Stimulated activated CD4-positive, alpha-beta T cell treated with anti-CD3 and anti-CD28 coated beads, Interleukin-12 subunit alpha, Interleukin-12 subunit beta, amount 100 ng/mL, for 24 hours (primary cell): ENCODE measurements at regions not wholly inside any gene's neighbourhood (a gene's known extent, or its start where the extent isn't known, plus 50 kb on each side); places are given as distances from the start of the nearest gene placed in this dataset.
"Not testable (repeated sequence)": the region's sequence is repeated elsewhere in the genome, so short reads cannot be mapped to it uniquely, and the experiment has no call there.

Source experiments
- DNase-seq, 2 experiments: peaks; one replicate each; pipeline ENCODE4 v3.0.0-alpha.2; 2020; ENCODE audit warnings: low read depth in 2 of 2

DNA sequence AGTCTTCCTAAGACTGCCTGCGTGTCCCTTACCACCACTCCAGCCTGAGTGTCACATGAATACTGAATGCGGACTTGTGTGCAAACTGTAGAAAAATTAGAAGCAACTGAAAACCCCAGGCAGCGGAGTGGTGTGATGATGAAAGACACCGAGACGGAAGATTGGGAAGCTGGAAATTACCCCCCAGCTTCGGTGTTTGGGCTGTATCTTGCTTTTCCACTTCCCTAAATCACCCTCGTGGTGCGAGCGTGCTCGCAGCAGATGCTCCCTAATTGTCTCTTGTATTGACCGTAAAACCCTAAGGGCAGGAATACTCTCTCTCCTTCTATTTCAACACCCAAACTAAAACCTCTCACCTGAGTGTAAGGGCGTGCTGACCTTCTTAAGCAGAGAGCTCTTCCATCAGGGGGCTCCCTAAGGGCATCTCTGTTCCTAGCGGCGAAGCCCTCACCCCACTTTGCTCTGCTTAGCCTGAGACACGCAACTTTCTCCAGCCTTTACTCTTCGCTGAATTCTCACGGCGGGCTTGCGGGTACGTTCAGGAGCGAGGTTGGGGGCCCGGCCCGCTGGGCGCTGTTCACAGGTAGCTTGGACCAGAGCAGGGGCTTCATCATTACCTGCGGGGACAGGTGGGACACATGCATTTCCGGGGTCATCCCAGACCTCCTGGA lies 62.4 kb downstream of the CRYBB2 start:
- no peak for DNase-seq

DNA sequence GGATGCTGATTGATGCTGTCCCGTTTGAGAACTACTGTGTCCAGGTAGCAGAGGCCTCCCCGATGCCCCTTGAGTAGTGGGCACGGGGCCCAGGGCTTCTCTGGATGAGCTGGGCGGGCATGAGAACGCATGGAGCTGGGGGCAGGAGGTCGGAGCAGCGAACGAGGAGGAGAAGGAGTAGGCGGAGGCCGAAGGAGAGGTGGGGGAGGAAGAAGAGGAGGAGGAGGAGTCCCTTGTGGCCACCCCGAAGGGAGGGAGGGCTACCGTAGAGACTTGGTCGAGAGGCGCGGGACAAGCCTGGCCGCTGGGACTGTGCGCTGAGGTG lies 62.9 kb downstream of the CRYBB2 start:
- DNase-seq, result no peak

DNA sequence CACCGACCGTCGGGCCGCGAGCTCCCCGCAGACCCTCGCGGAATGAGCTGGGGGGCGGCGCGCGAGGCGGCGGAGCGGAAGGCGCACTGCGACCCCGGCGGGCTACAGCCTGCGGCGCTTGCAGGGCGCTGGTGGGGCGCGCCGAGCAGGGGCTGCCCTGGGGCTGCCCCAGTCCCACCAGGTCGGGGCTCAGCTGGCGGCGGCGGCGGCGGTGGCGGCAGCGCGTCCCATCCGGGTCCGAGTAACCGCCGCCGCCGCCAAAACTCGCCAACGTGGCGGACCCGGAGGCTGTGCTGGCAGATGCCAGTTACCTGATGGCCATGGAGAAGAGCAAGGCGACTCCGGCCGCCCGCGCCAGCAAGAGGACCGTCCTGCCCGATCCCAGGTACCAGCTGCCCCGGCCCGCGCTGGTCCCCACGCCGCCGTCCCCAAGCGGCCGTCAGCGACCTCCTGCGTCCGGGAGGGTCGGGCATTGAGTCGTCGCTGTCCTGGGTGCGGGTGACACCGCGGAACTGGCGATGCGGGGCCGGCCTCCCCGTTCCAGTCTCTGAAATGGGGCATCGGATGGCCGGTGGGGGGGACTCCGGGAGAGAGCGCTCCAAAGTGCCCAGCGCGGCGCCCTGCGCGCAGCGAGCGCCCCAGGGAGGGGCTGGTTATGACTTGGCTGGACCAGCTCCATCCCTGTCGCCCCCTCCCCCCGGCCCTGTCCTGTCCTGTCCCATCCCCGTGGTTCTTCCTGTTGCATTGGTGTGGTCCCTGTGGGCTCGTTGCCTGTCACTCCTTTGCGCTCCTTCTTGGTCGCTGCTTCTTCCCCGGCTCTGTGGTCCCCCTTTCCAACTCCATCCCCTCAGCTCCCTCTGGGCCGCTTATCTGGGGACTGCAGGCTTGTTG lies 63.5 kb downstream of the CRYBB2 start:
- no peak for DNase-seq

DNA sequence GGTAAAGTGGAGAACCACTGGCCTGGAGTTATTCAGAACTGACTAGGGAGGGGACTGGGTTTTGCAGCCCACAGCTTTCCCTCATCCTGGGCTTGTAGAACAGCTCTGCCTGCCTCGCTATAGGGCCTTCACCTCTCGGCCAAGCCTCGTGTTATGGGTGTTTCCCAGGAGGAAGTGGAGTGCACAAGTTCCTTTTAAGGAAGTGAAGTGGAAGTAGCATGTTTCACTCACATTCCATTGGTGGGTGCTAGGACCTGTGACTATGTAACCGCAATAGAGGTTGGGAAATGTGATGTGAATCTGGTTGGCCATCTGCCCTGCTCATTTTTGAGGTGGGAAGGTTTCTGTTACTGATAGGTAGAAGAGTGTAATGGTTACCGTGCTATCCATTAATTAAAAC lies 69.0 kb downstream of the CRYBB2 start:
- DNase-seq, result not testable (repeated sequence)

DNA sequence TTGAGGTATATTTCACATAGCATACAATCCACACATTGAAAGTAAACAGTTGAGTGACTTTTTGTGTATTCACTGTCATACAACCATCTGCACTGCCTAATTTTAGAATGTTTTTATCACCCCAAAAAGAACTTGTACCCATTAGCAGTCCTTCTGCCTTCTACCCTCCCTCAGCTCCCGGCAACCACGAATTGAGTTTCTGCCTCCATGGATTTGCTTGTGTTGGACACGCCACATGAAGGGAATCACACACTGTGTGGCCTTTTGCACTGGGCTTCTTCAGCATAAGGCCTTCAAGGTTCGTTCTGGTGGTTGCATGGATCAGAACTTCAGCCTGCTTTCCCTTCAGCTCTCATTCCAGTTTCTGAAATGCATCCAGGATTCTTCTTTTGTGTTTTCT lies 82.5 kb downstream of the CRYBB2 start:
- not testable (repeated sequence) for DNase-seq

DNA sequence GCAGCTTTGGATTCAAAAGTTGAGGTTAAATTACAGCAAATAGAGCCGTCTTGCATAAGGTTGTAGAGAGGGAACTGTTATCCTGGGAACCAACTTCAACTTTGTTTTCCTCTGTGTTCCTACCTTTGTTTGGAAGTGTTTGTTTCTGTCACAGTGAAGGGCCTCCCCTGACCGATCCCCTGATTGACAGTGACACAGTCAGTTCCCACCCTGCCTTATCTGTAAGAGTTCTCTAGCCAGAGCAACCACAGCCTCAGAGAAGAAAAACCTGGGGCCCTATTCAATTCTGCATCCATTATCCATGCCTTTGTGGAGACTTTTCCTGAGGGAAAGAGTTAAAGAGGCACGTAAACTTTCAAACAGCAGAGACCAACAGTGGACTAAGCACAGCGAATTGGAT lies 90.1 kb downstream of the CRYBB2 start:
- DNase-seq, result not testable (repeated sequence)

DNA sequence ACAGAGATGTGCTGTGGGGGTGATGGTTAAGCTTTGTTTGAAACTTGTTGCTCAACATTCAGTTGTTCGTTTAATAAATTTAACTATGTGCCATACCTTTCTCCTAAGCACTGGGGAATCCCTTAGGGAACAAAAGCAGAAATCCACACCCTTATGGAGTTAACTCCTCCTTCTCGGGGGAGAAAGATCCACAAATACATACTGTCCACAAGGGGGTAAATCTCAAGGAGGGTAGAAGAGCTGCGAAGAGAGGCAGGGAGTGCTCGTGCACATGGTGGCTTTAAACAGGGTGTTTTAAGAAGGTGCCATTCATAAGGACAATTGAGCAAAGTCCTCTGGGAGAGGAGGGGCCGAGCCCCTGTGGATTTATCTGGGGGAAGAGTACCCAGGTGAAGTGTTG lies 92.5 kb downstream of the CRYBB2 start:
- not testable (repeated sequence) for DNase-seq

DNA sequence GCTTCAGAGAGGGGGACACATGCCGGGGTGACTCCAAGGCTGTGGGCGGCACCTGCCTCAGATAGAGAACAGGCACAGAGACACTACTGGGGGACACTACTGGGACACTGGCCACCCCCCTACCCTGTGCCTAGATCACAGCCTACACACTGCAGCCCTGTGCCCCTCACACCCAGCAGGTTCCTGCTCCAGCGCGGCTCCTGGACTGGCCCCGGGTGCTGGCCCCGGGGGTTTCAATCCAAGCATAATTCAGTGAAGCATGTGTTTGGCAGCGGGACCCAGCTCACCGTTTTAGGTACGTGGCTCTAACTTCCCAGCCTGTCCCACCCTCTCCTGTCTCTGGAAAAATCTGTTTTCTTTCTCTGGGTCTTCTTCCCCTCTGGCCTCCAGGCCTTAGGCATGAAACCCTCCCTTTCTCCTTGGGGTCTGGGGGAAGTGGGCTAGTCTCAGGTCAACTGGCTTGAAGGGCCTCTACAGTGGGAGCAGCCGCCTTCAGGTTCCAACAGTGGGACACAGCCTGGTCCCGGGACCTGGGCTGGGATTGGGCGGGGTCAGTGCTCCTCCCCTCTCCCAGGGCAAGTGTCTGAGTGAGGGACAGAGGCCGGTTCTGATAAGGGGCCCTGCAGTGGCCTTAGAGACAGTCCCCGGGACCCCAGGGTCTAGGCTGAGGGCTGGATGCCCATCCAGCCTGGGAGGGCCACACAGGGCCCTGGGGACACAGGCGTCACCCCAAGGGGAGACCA lies 98.8 kb downstream of the CRYBB2 start:
- no peak for DNase-seq

DNA sequence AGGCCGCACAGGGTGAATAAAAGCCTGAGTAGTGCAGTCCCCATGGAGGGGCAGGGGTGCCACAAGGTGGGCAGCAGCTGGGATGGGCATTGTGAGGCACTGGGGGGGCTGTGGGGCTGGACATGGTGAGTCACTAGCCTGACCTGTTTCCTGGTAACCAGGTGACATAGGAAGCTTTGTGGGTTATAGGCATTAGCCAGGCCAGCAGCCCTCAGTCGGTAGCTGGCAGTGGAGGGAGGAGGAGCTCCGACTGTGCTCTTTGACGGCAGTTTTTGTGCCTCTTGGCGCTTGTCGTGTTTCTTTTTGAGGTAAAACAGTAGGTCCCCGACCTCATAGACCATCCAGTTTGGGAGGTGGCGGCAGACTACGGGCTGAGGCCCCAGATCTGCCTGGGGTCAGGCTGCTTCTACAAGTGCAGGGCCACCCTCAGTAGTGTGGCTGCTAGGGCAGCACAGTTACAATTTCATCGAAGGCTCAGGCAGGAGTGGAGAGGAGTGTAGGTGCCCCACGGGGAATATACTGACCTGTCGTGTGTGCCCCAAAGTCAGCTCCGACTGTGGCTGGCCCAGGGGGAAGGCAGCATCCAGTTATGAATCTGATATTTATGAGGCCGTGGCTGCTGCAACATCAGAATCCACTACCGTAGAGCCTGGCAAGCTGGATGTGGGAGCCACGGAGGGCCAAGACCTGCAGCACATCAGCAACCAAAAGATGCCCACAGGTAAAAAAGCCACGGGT lies 107.7 kb downstream of the CRYBB2 start:
- DNase-seq, result no peak

DNA sequence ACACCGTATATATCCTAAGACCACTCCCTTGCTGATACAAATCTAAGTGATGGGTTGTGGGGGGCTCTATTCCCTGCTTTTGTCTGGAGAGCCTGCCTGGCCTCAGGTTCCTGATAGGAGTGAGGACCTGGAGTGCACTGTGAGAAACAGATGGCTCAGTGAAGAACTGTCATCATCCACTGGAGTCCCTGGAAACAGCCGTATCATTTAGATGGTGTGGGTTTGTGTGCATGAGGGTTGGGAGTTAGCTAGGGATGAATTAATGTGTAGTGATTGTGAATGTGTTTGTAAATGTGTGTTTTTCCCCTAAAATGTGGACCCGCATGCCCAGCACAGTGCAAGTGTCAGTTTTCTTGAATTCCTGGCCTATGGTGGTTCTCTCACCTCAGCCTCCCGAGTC lies 111.6 kb downstream of the CRYBB2 start:
- DNase-seq, result no peak

DNA sequence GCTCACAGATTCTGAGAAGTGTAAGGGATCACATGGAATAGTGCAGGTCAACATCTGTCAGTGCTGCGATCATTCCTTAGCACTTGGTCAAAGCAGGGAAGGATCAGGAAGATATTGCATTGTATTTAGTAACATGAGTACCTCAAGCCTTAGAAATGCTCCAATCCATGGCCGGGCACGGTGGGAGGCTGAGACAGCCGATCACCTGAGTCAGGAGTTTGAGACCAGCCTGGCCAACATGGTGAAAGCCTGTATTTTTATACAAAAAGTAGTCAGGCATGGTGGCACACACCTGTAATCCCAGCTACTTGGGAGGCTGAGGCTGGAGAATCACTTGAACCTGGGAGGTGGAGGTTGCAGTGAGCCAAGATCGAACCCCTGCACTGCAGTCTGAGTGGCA lies 112.5 kb downstream of the CRYBB2 start:
- not testable (repeated sequence) for DNase-seq

DNA sequence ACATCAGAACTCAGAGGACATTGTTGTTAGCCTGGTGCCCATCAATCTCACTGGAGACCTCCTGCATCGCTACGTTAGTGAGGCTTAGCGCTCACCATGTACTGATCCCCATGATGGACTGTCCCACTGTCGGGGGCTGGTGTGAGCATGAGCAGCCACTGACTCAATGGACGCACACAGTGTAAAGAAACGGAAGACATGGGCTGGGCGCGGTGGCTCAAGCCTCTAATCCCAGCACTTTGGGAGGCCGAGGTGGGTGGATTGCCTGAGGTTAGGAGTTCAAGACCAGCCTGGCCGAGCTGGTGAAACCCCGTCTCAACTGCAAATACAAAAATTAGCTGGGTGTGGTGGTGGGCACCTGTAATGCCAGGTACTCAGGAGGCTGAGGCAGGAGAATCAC lies 112.9 kb downstream of the CRYBB2 start:
- no peak for DNase-seq

DNA sequence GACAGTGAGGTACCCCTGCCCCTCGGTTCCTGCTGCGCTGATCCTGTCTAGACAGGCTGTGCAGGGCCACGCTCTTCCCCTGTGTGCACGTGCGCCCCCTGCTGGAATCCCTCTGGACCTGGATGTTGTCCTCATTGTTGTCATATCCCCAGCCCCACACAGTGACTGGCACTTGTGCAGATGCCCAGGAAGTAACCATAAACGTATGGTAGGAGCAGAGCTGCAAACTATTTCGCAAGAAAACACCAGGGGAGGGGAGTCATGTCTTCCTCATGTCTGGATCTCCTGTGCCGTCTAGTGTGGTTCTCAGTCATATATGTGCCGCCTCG lies 114.7 kb downstream of the CRYBB2 start:
- peak in 1 of 2 experiments; percentile 66 for DNase-seq

DNA sequence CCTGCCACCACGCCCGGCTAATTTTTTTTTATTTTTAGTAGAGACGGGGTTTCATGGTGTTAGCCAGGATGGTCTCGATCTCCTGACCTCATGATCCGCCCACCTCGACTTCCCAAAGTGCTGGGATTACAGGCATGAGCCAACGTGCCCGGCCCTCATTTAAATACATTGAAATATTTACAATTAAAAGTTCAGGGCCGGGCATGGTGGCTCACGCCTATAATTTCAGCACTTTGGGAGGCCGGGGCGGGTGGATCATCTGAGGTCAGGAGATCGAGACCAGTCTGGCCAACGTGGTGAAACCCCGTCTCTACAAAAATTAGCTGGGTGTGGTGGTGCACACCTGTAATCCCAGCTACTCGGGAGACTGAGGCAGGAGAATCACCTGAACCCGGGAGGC lies 115.2 kb downstream of the CRYBB2 start:
- DNase-seq, result not testable (repeated sequence)

DNA sequence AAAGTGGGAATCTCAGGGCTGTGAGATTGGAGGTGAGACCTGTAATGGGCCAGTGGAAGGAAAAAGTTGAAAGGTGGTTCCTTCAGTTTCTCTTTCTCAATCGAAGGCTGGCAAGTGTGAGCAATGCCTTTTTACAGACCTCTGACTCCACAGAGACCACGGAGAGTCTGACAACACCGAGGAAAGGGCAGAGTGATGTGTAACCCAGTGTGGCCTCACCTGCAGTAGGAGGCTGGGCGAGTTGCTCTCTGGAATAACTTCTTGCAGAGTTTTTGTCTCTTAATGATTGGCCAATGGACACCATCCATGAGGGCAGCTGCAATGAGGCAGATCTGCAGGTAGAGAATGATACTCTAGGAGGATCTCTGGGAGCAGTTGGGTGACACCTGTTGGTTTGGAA lies 115.8 kb downstream of the CRYBB2 start:
- DNase-seq, result not testable (repeated sequence)

DNA sequence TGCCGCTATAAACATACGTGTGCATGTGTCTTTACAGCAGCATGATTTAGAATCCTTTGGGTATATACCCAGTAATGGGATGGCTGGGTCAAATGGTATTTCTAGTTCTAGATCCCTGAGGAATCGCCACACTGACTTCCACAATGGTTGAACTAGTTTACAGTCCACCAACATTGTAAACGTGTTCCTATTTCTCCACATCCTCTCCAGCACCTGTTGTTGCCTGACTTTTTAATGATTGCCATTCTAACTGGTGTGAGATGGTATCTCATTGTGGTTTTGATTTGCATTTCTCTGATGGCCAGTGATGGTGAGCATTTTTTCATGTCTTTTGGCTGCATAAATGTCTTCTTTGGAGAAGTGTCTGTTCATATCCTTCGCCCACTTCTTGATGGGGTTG lies 121.1 kb downstream of the CRYBB2 start:
- not testable (repeated sequence) for DNase-seq

DNA sequence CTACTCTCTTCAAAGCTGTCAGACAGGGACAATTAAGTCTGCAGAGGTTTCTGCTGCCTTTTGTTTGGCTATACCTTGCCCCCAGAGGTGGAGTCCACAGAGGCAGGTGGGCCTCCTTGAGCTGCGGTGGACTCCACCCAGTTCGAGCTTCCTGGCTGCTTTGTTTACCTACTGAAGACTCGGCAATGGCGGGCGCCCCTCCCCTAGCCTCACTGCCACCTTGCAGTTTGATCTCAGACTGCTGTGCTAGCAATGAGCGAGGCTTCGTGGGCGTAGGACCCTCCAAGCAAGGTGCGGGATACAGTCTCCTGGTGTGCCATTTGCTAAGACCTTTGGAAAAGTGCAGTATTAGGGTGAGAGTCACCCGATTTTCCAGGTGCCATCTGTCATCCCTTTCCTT lies 124.9 kb downstream of the CRYBB2 start:
- DNase-seq, result not testable (repeated sequence)

DNA sequence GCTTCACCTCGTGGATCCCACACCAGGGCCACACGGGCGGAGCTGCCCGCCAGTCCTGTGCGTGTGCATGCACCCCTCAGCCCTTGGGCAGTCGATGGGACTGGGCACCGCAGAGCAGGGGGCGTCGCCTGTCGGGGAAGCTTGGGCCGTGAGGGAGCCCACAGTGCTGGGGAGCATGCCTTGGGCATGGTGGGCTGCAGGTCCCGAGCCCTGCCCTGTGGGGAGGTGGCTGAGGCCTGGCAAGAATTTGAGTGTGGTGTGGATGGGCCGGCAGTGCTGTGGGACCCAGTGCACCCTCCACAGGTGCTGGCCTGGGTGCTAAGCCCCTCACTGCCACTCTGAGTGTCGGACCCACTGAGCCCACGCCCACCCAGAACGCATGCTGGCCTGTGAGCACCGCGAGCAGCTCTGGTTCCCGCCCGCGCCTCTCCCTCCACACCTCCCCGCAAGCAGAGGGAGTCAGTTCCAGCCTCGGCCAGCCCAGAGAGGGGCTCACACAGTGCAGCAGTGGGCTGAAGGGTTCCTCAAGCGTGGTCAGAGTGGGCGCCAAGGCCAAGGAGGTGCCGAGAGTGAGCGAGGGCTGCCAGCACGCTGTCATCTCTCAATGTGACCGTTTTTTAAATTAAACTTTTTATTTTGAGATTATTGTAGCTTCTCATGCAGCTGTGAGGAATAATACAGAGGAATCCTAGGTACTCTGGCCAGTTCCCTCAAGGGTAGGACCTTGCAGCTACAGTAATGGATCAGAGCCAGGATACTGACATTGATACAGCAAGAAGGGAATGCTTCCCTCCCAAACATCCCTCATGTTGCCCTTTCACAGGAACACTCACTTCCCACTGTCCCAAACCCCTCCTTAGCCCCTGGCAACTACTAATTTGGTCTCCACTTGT lies 127.7 kb downstream of the CRYBB2 start:
- no peak for DNase-seq

DNA sequence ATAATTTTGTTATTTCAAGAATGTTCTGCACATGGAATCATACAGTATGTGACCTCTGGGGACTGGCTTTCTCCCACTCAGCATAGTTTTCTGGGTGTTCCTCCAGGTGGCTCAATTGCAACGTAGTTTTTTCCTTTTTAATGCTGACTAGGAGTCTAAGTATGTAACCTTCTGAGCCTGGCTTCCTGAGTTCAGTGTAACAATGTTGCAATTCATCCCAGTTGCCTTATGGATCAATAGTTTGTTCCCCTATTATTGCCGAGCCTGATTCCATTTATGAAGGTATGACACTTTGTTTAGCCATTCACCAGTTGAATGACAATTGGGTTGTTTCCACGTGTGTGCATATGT lies 128.3 kb downstream of the CRYBB2 start:
- DNase-seq, result no peak

DNA sequence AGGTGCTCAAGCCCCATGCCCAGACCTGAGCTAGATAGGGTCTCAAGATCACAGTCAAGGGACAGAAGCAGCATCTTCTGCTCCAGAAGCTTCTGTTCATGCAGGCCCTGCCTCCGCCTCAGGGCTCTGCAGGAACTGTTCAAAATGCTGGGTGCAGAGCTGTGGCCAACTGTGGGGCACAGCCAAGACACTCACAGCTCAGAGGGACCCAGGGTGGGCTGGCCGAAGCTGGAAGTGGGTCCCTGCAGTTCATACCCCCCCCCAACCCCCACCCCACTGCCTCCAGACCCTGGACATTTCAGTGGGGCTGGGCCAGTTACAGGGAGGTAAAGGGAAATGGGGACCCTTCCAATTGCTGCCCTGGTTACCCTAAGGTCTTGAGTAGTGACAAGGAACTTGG lies 129.0 kb downstream of the CRYBB2 start:
- no peak for DNase-seq

DNA sequence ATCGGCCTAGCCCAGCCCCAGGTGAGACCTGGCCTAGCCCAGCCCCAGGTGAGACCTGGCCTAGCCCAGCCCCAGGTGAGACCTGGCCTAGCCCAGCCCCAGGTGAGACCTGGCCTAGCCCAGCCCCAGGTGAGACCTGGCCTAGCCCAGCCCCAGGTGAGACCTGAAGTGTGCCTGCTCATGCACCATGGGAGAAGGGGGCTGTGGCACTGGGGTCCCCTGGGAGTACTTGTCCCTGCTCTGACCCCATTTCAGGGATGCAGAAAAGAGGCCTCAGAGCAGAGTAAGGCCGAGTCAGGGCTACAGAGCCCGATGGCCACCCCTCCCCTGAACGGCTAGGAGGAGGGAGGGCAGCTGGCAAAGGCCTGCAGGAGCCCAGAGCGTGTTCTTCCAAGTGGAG lies 129.6 kb downstream of the CRYBB2 start:
- DNase-seq, result not testable (repeated sequence)
